ENCODE measurements at regions not wholly inside any gene's neighbourhood (a gene's known extent, or its start where the extent isn't known, plus 50 kb on each side); places are given as distances from the start of the nearest gene placed in this dataset.
"Not testable (repeated sequence)": the region's sequence is repeated elsewhere in the genome, so short reads cannot be mapped to it uniquely, and the experiment has no call there.

DNA sequence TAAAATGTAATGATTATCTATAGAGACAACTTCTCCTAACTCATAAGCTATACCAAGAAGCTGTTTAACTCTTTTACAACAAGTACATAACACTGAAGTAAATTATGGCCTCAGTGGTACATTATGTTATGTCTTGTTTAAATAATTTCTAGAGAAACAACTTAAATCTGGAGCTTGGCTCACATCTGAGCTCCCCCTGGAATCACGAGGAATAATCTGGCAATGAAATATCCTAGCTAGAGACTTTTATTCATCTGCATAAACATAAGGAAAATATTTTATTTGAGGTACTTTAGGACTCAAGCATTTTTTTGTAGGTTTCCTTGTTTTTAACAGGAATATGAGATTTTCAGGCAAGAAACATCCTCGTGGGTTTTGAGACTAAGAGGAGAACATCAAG is 354.7 kb upstream of the SLC7A11 start:
- CTCF ChIA-PET = no interaction called here
- POLR2A ChIA-PET = no interaction called here
- DNase-seq (ENCODE audit: extremely low spot score) = no peak
- no peak for TF ChIP-seq L3MBTL2 (conservative IDR thresholded peaks at IDR 0.05)
- TF ChIP-seq FOXK2 (IDR thresholded peaks at IDR 0.05) = no peak
- TF ChIP-seq ELF4 (IDR thresholded peaks at IDR 0.05) = no peak
- TF ChIP-seq HDGF (IDR thresholded peaks at IDR 0.05; ENCODE audit: borderline replicate concordance) = no peak
- TF ChIP-seq SUZ12 (IDR thresholded peaks at IDR 0.05) = no peak
- no peak for TF ChIP-seq FOXA1 (IDR thresholded peaks at IDR 0.05)
- TF ChIP-seq SP1 (IDR thresholded peaks at IDR 0.05) = no peak

GRCh38 chr4:138595731-138596460 is 353.7 kb upstream of the SLC7A11 start:
- DNase-seq (ENCODE audit: extremely low spot score) = no peak
- CTCF ChIA-PET = no interaction called here
- TF ChIP-seq FOXA1 (IDR thresholded peaks at IDR 0.05) (no peak), L3MBTL2 (conservative IDR thresholded peaks at IDR 0.05) (no peak), HDGF (IDR thresholded peaks at IDR 0.05; ENCODE audit: borderline replicate concordance) (no peak), SP1 (IDR thresholded peaks at IDR 0.05) (no peak), BHLHE40 (IDR thresholded peaks at IDR 0.05; ENCODE audit: borderline replicate concordance) (no peak), LEF1 (IDR thresholded peaks at IDR 0.05; ENCODE audit: borderline replicate concordance) (no peak), ELF4 (IDR thresholded peaks at IDR 0.05) (no peak)
- POLR2A ChIA-PET = no interaction called here

GRCh38 chr4:138595171-138595570 is 353.0 kb upstream of the SLC7A11 start:
- ChIA-PET CTCF (interaction anchor here (0.5 kb wide), 1 partner anchor 927 kb away, joined by 4 read pairs; no protein-coding TSS in a partner anchor), POLR2A (no interaction called here)
- TF ChIP-seq CTBP1 (IDR thresholded peaks at IDR 0.05; ENCODE audit: borderline replicate concordance) = no peak
- TF ChIP-seq FOXM1 (IDR thresholded peaks at IDR 0.05; ENCODE audit: borderline replicate concordance) = no peak
- no peak for TF ChIP-seq L3MBTL2 (conservative IDR thresholded peaks at IDR 0.05)
- no peak for TF ChIP-seq FOXK2 (IDR thresholded peaks at IDR 0.05)
- no peak for TF ChIP-seq ARNT (IDR thresholded peaks at IDR 0.05)
- no peak for TF ChIP-seq FOXA1 (IDR thresholded peaks at IDR 0.05)
- TF ChIP-seq LEF1 (IDR thresholded peaks at IDR 0.05; ENCODE audit: borderline replicate concordance) = no peak
- DNase-seq (ENCODE audit: extremely low spot score) = no peak

DNA sequence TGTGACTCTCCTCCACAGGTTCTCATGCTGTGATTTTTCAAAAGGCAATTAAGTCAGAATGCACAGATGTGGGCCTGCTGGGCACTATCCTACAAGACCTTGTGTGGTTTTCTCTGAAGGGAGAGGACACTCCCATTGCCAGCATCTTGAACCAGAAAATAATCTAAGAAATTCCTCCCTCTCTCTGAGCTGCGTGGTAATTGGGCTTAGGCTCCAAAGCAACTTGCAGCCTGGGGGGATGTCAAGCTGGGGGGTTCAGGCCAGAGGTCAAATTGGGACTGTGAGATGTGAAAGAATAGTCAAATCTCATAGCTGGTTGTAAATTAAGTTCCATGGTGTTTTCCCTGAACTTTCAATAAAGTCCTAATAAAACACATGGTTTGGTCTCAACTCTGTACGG is 350.6 kb upstream of the SLC7A11 start:
- CTCF ChIA-PET = no interaction called here

DNA sequence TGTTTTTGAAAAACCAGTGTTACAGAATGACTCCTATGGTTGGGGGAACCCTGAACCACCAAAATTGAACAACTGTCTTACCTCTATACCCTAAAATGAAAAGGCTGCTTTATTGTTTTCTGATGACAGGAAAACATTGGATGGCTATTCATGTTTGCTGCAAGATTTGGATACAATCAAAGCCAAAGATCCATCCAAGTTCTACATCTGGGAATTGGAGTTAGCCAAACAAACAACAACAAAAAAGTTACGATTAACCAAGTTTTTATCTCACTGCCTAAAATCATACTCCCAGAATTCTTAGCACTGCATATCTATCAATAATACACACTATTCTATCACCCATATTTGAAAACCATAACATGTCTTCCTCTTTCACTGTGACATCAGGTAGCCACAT is 349.7 kb upstream of the SLC7A11 start:
- no peak for TF ChIP-seq SUZ12 (IDR thresholded peaks at IDR 0.05)
- no peak for TF ChIP-seq FOXA1 (IDR thresholded peaks at IDR 0.05)
- TF ChIP-seq L3MBTL2 (conservative IDR thresholded peaks at IDR 0.05) = no peak
- ChIA-PET POLR2A (no interaction called here), CTCF (no interaction called here)
- DNase-seq (ENCODE audit: extremely low spot score) = no peak

More for the DNA sequence above, 350.6 kb upstream of the SLC7A11 start:
- POLR2A ChIA-PET = no interaction called here
- DNase-seq (ENCODE audit: extremely low spot score) = no peak
- TF ChIP-seq ZNF384 (IDR thresholded peaks at IDR 0.05) = no peak
- no peak for TF ChIP-seq FOXM1 (IDR thresholded peaks at IDR 0.05; ENCODE audit: borderline replicate concordance)
- no peak for TF ChIP-seq PKNOX1 (IDR thresholded peaks at IDR 0.05)
- no peak for TF ChIP-seq L3MBTL2 (conservative IDR thresholded peaks at IDR 0.05)
- TF ChIP-seq ARNT (IDR thresholded peaks at IDR 0.05) = no peak
- TF ChIP-seq ELF4 (IDR thresholded peaks at IDR 0.05) = no peak
- no peak for TF ChIP-seq HDGF (IDR thresholded peaks at IDR 0.05; ENCODE audit: borderline replicate concordance)
- TF ChIP-seq CTBP1 (IDR thresholded peaks at IDR 0.05; ENCODE audit: borderline replicate concordance) = no peak

DNA sequence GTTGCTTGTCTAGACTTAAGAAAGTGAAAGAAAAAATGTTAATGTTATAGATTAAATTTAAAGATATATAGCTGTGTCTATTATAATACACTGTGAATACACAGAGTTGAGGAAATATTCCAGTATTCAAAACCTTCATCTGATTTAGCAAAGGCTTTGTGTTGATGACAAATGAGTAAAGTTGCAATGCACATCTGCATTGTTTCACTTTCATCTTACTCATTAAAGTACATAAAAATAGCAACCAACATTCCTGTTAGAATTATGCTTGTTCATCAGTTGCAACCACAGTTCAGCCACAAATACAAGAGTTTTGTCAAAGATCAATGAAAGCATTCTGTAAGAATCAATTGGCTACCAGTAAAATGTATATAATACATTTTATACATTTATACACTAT is 346.4 kb upstream of the SLC7A11 start:
- ChIA-PET POLR2A (no interaction called here), CTCF (interaction anchor here (1.3 kb wide), 1 partner anchor 282 kb away, joined by 3 read pairs; no protein-coding TSS in a partner anchor)
- DNase-seq (ENCODE audit: extremely low spot score) = no peak
- TF ChIP-seq ELF4 (IDR thresholded peaks at IDR 0.05) (no peak), FOXA1 (IDR thresholded peaks at IDR 0.05) (no peak), CTBP1 (IDR thresholded peaks at IDR 0.05; ENCODE audit: borderline replicate concordance) (no peak), ZNF384 (IDR thresholded peaks at IDR 0.05) (no peak), L3MBTL2 (conservative IDR thresholded peaks at IDR 0.05) (no peak), FOXK2 (IDR thresholded peaks at IDR 0.05) (no peak), LEF1 (IDR thresholded peaks at IDR 0.05; ENCODE audit: borderline replicate concordance) (no peak), NFRKB (IDR thresholded peaks at IDR 0.05) (no peak), SUZ12 (IDR thresholded peaks at IDR 0.05) (no peak), TARDBP (IDR thresholded peaks at IDR 0.05) (no peak), PKNOX1 (IDR thresholded peaks at IDR 0.05) (no peak), SP1 (IDR thresholded peaks at IDR 0.05) (no peak), ARNT (IDR thresholded peaks at IDR 0.05) (no peak), BHLHE40 (IDR thresholded peaks at IDR 0.05; ENCODE audit: borderline replicate concordance) (no peak), FOXM1 (IDR thresholded peaks at IDR 0.05; ENCODE audit: borderline replicate concordance) (no peak)

- CTCF ChIA-PET = no interaction called here
- TF ChIP-seq ZNF384 (IDR thresholded peaks at IDR 0.05) (no peak), ARNT (IDR thresholded peaks at IDR 0.05) (no peak), FOXA1 (IDR thresholded peaks at IDR 0.05) (no peak), ELF4 (IDR thresholded peaks at IDR 0.05) (no peak), SUZ12 (IDR thresholded peaks at IDR 0.05) (no peak), SP1 (IDR thresholded peaks at IDR 0.05) (no peak), FOXM1 (IDR thresholded peaks at IDR 0.05; ENCODE audit: borderline replicate concordance) (no peak), HDGF (IDR thresholded peaks at IDR 0.05; ENCODE audit: borderline replicate concordance) (no peak), CTBP1 (IDR thresholded peaks at IDR 0.05; ENCODE audit: borderline replicate concordance) (no peak), L3MBTL2 (conservative IDR thresholded peaks at IDR 0.05) (no peak), TARDBP (IDR thresholded peaks at IDR 0.05) (no peak), NFRKB (IDR thresholded peaks at IDR 0.05) (no peak)
- POLR2A ChIA-PET = no interaction called here
- no peak for DNase-seq (ENCODE audit: extremely low spot score)
Measured at GRCh38 chr4:138579146-138579545, 337.0 kb upstream of the SLC7A11 start.

DNA sequence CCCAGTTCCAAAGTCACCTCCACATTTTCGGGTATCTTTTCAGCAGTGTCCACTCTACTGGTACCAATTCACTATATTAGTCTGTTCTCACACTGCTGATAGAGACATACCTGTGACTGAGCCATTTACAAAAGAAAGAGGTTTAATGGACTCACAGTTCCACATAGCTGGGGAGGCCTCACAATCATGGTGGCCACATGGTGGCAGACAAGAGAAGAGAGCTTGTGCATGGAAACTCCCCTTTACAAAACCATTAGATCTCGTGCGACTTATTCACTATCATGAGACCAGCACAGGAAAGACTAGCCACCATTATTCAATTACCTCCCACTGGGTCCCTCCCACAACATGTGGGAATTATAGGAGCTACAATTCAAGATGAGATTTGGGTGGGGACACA is 335.7 kb upstream of the SLC7A11 start:
- POLR2A ChIA-PET = not testable (repeated sequence)
- CTCF ChIA-PET = interaction anchor here (0.6 to 1.3 kb wide), 5 partner anchors 103 to 543 kb away, joined by 3 to 9 read pairs (median 5); no protein-coding TSS in a partner anchor

More for the DNA sequence above, 335.7 kb upstream of the SLC7A11 start:
- not testable (repeated sequence) for DNase-seq (ENCODE audit: extremely low spot score)

Data from HEK293T (cell line).